IgD-negative memory B cell (primary cell): ENCODE measurements at regions not wholly inside any gene's neighbourhood (a gene's known extent, or its start where the extent isn't known, plus 50 kb on each side); places are given as distances from the start of the nearest gene placed in this dataset.

Experiments
- H3K27ac Mint-ChIP-seq, 3 donors: one replicate each; pipeline ENCODE4 v1.8.0; 2020 to 2022; ENCODE audit warnings: mild to moderate bottlenecking in 3 of 3, mixed read lengths in 3 of 3, moderate library complexity in 1 of 3
- H3K27me3 Mint-ChIP-seq: one replicate; pipeline ENCODE4 v1.8.0; 2021; ENCODE audit warnings: mixed read lengths
- H3K36me3 Mint-ChIP-seq: one replicate; pipeline ENCODE4 v1.8.0; 2020; ENCODE audit warnings: mild to moderate bottlenecking, mixed read lengths
- H3K4me1 Mint-ChIP-seq, 3 donors: one replicate each; pipeline ENCODE4 v1.8.0; 2020 to 2022; ENCODE audit warnings: mixed read lengths in 3 of 3, mild to moderate bottlenecking in 1 of 3
- H3K4me3 Mint-ChIP-seq, 4 donors: one replicate each; pipeline ENCODE4 v1.8.0; 2020 to 2022; ENCODE audit warnings: mild to moderate bottlenecking in 4 of 4, mixed read lengths in 4 of 4, moderate library complexity in 3 of 4
- H3K9me3 Mint-ChIP-seq, 3 donors: one replicate each; pipeline ENCODE4 v1.8.0; 2020 to 2021; ENCODE audit warnings: mixed read lengths in 3 of 3, mild to moderate bottlenecking in 1 of 3

DNA sequence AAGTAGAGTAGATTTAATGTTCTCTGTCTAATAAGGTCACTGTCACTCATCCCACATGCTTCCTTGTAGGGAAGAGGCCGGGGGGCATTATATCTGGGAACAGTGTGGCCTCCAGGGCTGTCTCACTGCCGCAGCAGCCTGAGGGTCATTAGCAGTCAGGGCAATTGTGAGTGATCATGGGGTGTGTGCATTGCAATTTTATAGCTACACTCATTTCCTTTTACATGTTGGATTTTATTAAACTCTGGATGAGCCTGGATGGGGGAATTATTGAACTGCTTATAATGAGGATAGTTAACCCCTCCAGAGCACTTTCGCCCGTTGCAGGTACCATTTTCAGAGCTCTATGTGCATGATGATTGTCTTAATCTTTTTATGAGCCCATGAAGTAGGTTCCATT lies 60.9 kb upstream of the DISP3 start:
- H3K4me1 Mint-ChIP-seq, result no peaks in the 10 kb centered on the region
- H3K4me3 Mint-ChIP-seq, result no peak overlapping the region
- no peaks in the 10 kb centered on the region for H3K36me3 Mint-ChIP-seq
- no peak overlapping the region for H3K27ac Mint-ChIP-seq
- peaks cover 9% of the 10 kb centered on the region for H3K27me3 Mint-ChIP-seq
- no peaks in the 10 kb centered on the region for H3K9me3 Mint-ChIP-seq

GRCh38 chr1:11421443-11421842 lies 57.5 kb upstream of the DISP3 start:
- peak overlapping the region in 1 of 3 donors; percentile 32 for H3K27ac Mint-ChIP-seq
- H3K36me3 Mint-ChIP-seq, result no peaks in the 10 kb centered on the region
- peaks cover 0 to 4% (median 2%) of the 10 kb centered on the region in 3 donors for H3K9me3 Mint-ChIP-seq
- H3K4me3 Mint-ChIP-seq, result no peak overlapping the region
- no peaks in the 10 kb centered on the region for H3K4me1 Mint-ChIP-seq
- H3K27me3 Mint-ChIP-seq, result peaks cover 5% of the 10 kb centered on the region

DNA sequence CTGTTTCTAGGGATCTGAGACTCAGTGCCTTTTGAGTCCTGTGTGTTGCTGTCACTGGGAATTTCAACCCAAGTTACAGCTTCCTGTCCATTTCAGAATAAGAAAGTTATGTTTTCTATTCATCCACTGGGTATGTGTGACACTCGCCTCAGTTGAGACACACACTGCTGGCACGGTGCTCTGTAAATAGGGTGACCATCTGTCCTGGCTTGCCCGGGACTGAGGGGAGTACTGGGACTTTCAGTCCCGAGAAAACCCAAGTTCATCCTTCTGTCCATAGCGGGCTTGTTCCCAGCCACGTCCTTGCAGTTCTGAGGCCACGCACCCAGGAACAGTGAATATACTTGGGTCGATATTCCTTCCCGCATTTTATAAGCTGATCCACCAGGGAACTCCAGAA lies 56.3 kb upstream of the DISP3 start:
- Mint-ChIP-seq H3K9me3 (peaks cover 0 to 4% (median 2%) of the 10 kb centered on the region in 3 donors), H3K4me1 (no peaks in the 10 kb centered on the region)

GRCh38 chr1:11426617-11427016 lies 52.3 kb upstream of the DISP3 start:
- H3K27me3 Mint-ChIP-seq, result peaks cover 1% of the 10 kb centered on the region
- no peaks in the 10 kb centered on the region for H3K4me1 Mint-ChIP-seq
- H3K27ac Mint-ChIP-seq, result no peak overlapping the region
- H3K9me3 Mint-ChIP-seq, result peaks cover 0 to 4% (median 2%) of the 10 kb centered on the region in 3 donors
- H3K36me3 Mint-ChIP-seq, result no peaks in the 10 kb centered on the region
- H3K4me3 Mint-ChIP-seq, result no peak overlapping the region

More for the DNA sequence above, 56.3 kb upstream of the DISP3 start:
- H3K27ac Mint-ChIP-seq, result no peak overlapping the region
- H3K4me3 Mint-ChIP-seq, result no peak overlapping the region
- no peaks in the 10 kb centered on the region for H3K36me3 Mint-ChIP-seq
- H3K27me3 Mint-ChIP-seq, result peaks cover 5% of the 10 kb centered on the region

- peaks cover 0 to 4% (median 2%) of the 10 kb centered on the region in 3 donors for H3K9me3 Mint-ChIP-seq
- H3K4me3 Mint-ChIP-seq, result no peak overlapping the region
- no peak overlapping the region for H3K27ac Mint-ChIP-seq
- no peaks in the 10 kb centered on the region for H3K27me3 Mint-ChIP-seq
- H3K36me3 Mint-ChIP-seq, result no peaks in the 10 kb centered on the region
- H3K4me1 Mint-ChIP-seq, result no peaks in the 10 kb centered on the region
These were observed 50.2 kb upstream of the DISP3 start for GRCh38 chr1:11428789-11429188.
